PFSK-1 (cell line): ENCODE measurements at regions not wholly inside any gene's neighbourhood (a gene's known extent, or its start where the extent isn't known, plus 50 kb on each side); places are given as distances from the start of the nearest gene placed in this dataset.

Experiments
- FOXP2 ChIP-seq: optimal IDR thresholded peaks from 2 replicates; pipeline ENCODE3; 2011; ENCODE audit warnings: borderline replicate concordance, control low read depth, inconsistent platforms; ENCODE audit not compliant: insufficient read depth; ENCODE audit errors: extremely low read length, extremely low read depth
- POLR2AphosphoS5 ChIP-seq: IDR thresholded peaks from 2 replicates; pipeline ENCODE4 v1.6.1; 2012; ENCODE audit warnings: low read depth, mild to moderate bottlenecking, control low read depth, low read length, moderate library complexity
- SIN3A ChIP-seq: IDR thresholded peaks from 2 replicates; pipeline ENCODE4 v1.6.1; 2012; ENCODE audit warnings: mild to moderate bottlenecking, low read length, moderate library complexity, borderline replicate concordance; ENCODE audit not compliant: insufficient read depth
- TAF1 ChIP-seq: IDR thresholded peaks from 2 replicates; pipeline ENCODE4 v1.6.1; 2012; ENCODE audit warnings: low read length, control low read depth, borderline replicate concordance; ENCODE audit not compliant: insufficient read depth
- TF ChIP-seq, protein P1 (sequence below), 2 experiments: IDR thresholded peaks; 2 replicates each; pipeline versions ENCODE4 v1.6.1 to v1.8.0; 2011 to 2012; ENCODE audit warnings: low read depth in 2 of 2, low read length in 2 of 2, control low read depth in 1 of 2, inconsistent platforms in 1 of 2, mild to moderate bottlenecking in 1 of 2, moderate library complexity in 1 of 2; ENCODE audit not compliant: insufficient read depth in 1 of 2

DNA sequence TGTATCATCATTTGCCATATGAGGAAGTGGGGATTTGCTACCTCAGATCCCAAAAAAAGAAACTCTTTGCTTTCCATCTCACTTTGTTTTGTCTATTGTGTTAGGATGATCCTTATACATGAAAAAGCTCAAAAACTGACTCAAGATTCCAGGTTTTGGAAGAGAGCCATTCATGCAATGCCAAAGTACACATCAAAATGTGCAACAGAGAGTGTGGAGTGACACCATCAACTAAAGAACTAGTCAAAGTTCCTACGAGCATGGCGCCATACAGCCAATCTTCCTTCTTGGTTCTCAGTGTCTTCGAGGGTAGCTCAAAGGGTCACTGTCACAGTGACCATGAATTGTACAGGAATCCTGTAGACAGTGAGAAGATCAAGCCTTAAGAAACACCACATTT lies 255.8 kb upstream of the SASH1 start:
- TF ChIP-seq POLR2AphosphoS5 (no peak), TAF1 (no peak), FOXP2 (no peak), SIN3A (no peak)
- TF ChIP-seq, protein P1, sequence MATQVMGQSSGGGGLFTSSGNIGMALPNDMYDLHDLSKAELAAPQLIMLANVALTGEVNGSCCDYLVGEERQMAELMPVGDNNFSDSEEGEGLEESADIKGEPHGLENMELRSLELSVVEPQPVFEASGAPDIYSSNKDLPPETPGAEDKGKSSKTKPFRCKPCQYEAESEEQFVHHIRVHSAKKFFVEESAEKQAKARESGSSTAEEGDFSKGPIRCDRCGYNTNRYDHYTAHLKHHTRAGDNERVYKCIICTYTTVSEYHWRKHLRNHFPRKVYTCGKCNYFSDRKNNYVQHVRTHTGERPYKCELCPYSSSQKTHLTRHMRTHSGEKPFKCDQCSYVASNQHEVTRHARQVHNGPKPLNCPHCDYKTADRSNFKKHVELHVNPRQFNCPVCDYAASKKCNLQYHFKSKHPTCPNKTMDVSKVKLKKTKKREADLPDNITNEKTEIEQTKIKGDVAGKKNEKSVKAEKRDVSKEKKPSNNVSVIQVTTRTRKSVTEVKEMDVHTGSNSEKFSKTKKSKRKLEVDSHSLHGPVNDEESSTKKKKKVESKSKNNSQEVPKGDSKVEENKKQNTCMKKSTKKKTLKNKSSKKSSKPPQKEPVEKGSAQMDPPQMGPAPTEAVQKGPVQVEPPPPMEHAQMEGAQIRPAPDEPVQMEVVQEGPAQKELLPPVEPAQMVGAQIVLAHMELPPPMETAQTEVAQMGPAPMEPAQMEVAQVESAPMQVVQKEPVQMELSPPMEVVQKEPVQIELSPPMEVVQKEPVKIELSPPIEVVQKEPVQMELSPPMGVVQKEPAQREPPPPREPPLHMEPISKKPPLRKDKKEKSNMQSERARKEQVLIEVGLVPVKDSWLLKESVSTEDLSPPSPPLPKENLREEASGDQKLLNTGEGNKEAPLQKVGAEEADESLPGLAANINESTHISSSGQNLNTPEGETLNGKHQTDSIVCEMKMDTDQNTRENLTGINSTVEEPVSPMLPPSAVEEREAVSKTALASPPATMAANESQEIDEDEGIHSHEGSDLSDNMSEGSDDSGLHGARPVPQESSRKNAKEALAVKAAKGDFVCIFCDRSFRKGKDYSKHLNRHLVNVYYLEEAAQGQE (IDR thresholded peaks at IDR 0.05; ENCODE audit: insufficient read depth in 1 of 2, low read depth in 2 of 2, low read length in 2 of 2) = no peak

DNA sequence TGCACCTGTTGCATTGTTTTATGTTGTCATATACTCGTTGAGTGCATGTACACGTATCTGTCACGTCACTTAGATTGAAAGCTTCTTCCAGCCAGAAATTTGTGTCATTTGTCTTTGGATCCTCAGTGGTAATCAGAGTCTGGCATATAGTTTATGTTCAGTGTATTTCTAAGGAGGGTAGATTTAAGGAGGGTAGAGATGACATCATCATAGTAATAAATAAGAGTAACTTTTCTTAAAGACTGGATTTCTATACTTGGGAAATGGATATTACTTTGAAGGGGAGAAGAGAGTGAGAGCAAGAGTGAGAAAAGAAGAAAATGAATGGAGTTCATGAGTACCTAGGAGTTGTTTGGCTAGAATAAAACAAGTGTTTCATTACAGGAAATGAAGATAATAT lies 255.0 kb upstream of the SASH1 start:
- TF ChIP-seq FOXP2 (no peak), POLR2AphosphoS5 (no peak), TAF1 (no peak), SIN3A (no peak)
- TF ChIP-seq, protein P1 (IDR thresholded peaks at IDR 0.05; ENCODE audit: insufficient read depth in 1 of 2, low read depth in 2 of 2, low read length in 2 of 2) = no peak

DNA sequence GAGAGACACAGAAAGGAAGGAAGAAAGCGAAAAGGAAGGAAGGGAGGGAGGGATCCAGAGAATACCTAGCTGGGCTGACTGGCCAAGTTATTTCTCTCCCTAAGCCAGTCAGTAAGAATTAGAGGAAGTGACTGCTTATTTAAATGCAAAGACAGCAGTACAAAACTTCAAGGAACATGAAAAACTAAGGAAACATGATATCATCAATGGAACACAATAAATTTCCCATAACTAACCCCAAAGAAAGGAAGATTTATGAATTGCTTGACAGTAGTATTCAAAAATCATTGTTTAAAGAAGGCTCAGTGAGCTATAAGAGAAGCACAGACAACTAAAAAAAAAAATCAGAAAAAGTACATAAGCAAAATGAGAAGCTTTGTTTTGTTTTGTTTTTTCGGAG lies 252.3 kb upstream of the SASH1 start:
- TF ChIP-seq SIN3A (no peak), FOXP2 (no peak), POLR2AphosphoS5 (no peak), TAF1 (no peak)
- TF ChIP-seq, protein P1 (IDR thresholded peaks at IDR 0.05; ENCODE audit: insufficient read depth in 1 of 2, low read depth in 2 of 2, low read length in 2 of 2) = no peak

DNA sequence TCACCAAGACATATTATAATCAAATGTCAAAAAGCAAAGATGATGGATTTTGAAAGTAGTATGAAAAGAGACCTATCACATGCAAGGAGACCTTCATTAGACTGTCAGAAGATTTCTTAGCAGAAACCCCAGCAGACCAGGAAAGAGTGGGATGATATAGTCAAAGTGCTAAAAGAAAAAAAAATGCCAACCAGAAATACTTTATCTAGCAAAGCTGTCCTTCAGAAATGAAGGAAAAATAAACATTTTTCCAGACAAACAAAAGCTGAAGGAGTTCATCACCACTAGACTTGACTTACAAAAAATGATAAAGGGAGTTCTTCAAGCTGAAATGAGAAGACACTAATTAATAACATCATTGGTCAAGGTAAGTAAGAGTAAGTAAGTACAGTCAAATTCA lies 251.2 kb upstream of the SASH1 start:
- TF ChIP-seq POLR2AphosphoS5 = no peak
- TF ChIP-seq TAF1 = no peak
- TF ChIP-seq, protein P1 (IDR thresholded peaks at IDR 0.05; ENCODE audit: insufficient read depth in 1 of 2, low read depth in 2 of 2, low read length in 2 of 2) = no peak
- no peak for TF ChIP-seq SIN3A
- no peak for TF ChIP-seq FOXP2

DNA sequence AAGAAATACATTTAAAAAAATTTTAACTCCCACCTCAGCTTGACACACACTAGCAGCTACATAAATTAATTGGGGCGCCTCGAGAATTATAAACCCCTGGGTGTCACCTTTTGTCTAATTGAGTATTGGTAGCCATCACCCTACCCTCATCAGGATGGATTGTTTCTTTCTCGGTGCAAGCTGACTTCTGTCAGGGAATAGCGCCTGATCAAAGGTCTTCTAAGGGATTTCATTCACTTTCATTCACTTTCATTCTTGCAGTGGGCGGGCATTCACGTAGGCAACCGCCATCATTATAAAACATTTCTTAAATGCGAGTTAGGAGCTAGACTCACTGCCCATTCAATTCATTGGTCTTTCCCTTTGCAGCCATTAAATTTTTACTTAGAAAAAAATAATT lies 239.2 kb upstream of the SASH1 start:
- no peak for TF ChIP-seq FOXP2
- TF ChIP-seq TAF1 = no peak
- TF ChIP-seq SIN3A = no peak
